Type B pancreatic cell (in vitro differentiated cells): ENCODE measurements at regions not wholly inside any gene's neighbourhood (a gene's known extent, or its start where the extent isn't known, plus 50 kb on each side); places are given as distances from the start of the nearest gene placed in this dataset.

Source experiments
- DNase-seq: peaks from one replicate; pipeline ENCODE4 v3.0.0; 2021; ENCODE audit warnings: mixed read lengths; ENCODE audit not compliant: unreplicated experiment; ENCODE audit errors: extremely low spot score
- H3K27ac Mint-ChIP-seq: 2 replicates; pipeline ENCODE4 v1.8.0; 2021; ENCODE audit warnings: mild to moderate bottlenecking, mixed read lengths
- H3K27me3 Mint-ChIP-seq: 2 replicates; pipeline ENCODE4 v1.8.0; 2021; ENCODE audit warnings: mixed read lengths
- H3K36me3 Mint-ChIP-seq: 2 replicates; pipeline ENCODE4 v1.8.0; 2021; ENCODE audit warnings: mixed read lengths
- H3K4me1 Mint-ChIP-seq: one replicate; pipeline ENCODE4 v1.8.0; 2021; ENCODE audit warnings: mixed read lengths; ENCODE audit not compliant: unreplicated experiment
- H3K4me3 Mint-ChIP-seq: 2 replicates; pipeline ENCODE4 v1.8.0; 2021; ENCODE audit warnings: mild to moderate bottlenecking, mixed read lengths
- H3K9me3 Mint-ChIP-seq: 2 replicates; pipeline ENCODE4 v1.8.0; 2021; ENCODE audit warnings: mixed read lengths
- TF ChIP-seq, protein P1 (sequence below): fragments of 200-600 bp; sonication (generic); conservative IDR thresholded peaks from 2 replicates; pipeline ENCODE4 v1.5.0; 2021; ENCODE audit warnings: antibody characterized with exemption, mild to moderate bottlenecking

- Mint-ChIP-seq H3K27ac (no peak overlapping the region), H3K36me3 (no peaks in the 10 kb centered on the region), H3K4me3 (no peak overlapping the region), H3K4me1 (peaks cover 13% of the 10 kb centered on the region), H3K27me3 (peaks cover 31% of the 10 kb centered on the region), H3K9me3 (peaks cover under 1% of the 10 kb centered on the region)
- TF ChIP-seq, protein P1, sequence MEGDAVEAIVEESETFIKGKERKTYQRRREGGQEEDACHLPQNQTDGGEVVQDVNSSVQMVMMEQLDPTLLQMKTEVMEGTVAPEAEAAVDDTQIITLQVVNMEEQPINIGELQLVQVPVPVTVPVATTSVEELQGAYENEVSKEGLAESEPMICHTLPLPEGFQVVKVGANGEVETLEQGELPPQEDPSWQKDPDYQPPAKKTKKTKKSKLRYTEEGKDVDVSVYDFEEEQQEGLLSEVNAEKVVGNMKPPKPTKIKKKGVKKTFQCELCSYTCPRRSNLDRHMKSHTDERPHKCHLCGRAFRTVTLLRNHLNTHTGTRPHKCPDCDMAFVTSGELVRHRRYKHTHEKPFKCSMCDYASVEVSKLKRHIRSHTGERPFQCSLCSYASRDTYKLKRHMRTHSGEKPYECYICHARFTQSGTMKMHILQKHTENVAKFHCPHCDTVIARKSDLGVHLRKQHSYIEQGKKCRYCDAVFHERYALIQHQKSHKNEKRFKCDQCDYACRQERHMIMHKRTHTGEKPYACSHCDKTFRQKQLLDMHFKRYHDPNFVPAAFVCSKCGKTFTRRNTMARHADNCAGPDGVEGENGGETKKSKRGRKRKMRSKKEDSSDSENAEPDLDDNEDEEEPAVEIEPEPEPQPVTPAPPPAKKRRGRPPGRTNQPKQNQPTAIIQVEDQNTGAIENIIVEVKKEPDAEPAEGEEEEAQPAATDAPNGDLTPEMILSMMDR, result no peak
- DNase-seq, result no peak
Measured at GRCh38 chr11:8314916-8315315, 51.2 kb upstream of the LMO1 start.

DNA sequence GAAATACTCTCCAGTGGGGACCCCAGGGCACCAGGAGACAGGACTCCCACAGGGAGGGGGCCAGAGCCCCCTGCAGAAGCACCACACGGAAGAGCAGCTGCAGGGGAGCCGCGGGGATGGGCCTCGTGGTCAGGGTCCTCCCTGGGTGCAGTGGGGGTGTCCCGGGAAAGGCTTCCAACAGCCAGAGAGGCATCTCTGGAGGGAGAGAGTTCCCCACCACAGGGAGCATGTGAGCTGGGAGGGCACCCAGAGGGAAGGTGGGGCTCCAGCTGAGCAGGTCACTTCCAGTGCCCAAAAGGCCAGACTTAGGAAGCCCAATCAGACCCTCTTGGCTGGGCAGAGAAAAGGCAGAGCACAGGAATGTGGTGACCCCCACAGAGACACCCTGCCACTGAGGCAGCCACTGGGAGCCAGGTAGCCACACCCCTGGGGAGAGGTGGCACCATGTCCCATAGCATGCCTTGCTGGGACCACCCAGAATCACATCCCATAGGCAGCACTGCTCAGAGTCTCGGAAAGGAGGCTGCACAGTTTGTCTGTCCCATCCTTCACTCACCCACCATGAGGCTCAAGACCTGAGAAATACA is 49.9 kb upstream of the LMO1 start:
- peaks cover 13% of the 10 kb centered on the region for H3K4me1 Mint-ChIP-seq
- no peak overlapping the region for H3K27ac Mint-ChIP-seq
- no peak overlapping the region for H3K4me3 Mint-ChIP-seq
- no peaks in the 10 kb centered on the region for H3K9me3 Mint-ChIP-seq
- no peaks in the 10 kb centered on the region for H3K36me3 Mint-ChIP-seq
- TF ChIP-seq, protein P1, result no peak
- H3K27me3 Mint-ChIP-seq, result peaks cover 35% of the 10 kb centered on the region
- DNase-seq, result no peak
